Suprapubic skin (tissue), 3 donors: ENCODE measurements at regions not wholly inside any gene's neighbourhood (a gene's known extent, or its start where the extent isn't known, plus 50 kb on each side); places are given as distances from the start of the nearest gene placed in this dataset.

Experiments used
- POLR2AphosphoS5 ChIP-seq, 3 donors: sonication (generic); formaldehyde crosslinking; IDR thresholded peaks; one replicate each; pipeline ENCODE4 v1.6.1; 2017; ENCODE audit warnings: antibody characterized with exemption in 3 of 3
- TF ChIP-seq, protein P1 (sequence below), 2 donors: fragments of 200-600 bp in 1 of 2; fragments of 450-650 bp in 1 of 2; sonication (generic) in 1 of 2; IDR thresholded peaks; one replicate each; pipeline ENCODE4 v1.5.1; 2016 to 2019; ENCODE audit warnings: antibody characterized with exemption in 2 of 2, mild to moderate bottlenecking in 1 of 2, moderate library complexity in 1 of 2

DNA sequence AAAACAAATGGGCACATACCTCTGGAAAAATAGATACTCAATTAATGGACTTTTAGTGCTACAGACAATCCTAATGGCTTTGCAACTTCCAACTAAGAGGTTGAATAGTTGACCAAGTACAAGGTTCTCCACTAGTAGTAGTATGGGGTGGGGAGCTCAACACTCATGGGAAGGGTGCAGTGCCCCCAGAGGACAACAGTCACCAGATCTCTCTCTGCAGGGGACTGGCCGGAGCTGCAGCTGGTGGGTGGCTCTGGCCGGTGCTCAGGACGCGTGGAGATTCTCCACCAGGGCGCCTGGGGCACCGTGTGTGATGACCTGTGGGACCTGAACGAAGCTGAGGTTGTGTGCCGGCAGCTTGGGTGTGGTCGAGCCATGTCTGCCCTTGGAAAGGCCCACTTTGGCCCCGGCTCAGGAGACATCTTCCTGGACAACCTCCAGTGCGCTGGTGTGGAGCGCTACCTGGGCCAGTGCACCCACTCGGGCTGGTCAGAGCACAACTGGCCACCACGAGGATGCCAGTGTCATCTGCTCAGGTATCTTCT lies 68.1 kb downstream of the CUZD1 start:
- TF ChIP-seq, protein P1, sequence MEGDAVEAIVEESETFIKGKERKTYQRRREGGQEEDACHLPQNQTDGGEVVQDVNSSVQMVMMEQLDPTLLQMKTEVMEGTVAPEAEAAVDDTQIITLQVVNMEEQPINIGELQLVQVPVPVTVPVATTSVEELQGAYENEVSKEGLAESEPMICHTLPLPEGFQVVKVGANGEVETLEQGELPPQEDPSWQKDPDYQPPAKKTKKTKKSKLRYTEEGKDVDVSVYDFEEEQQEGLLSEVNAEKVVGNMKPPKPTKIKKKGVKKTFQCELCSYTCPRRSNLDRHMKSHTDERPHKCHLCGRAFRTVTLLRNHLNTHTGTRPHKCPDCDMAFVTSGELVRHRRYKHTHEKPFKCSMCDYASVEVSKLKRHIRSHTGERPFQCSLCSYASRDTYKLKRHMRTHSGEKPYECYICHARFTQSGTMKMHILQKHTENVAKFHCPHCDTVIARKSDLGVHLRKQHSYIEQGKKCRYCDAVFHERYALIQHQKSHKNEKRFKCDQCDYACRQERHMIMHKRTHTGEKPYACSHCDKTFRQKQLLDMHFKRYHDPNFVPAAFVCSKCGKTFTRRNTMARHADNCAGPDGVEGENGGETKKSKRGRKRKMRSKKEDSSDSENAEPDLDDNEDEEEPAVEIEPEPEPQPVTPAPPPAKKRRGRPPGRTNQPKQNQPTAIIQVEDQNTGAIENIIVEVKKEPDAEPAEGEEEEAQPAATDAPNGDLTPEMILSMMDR (IDR thresholded peaks at IDR 0.05): no peak
- TF ChIP-seq POLR2AphosphoS5 (IDR thresholded peaks at IDR 0.05): no peak
